GM19468 (cell line): ENCODE measurements at regions not wholly inside any gene's neighbourhood (a gene's known extent, or its start where the extent isn't known, plus 50 kb on each side); places are given as distances from the start of the nearest gene placed in this dataset.

ENCODE experiments used
- ATAC-seq: cut with Tn5 transposase; IDR thresholded peaks from one replicate; pipeline ENCODE4 v1.9.1; 2021; ENCODE audit warnings: mild to moderate bottlenecking, moderate library complexity, moderate number of reproducible peaks; ENCODE audit not compliant: unreplicated experiment; ENCODE audit errors: extremely low read depth

DNA sequence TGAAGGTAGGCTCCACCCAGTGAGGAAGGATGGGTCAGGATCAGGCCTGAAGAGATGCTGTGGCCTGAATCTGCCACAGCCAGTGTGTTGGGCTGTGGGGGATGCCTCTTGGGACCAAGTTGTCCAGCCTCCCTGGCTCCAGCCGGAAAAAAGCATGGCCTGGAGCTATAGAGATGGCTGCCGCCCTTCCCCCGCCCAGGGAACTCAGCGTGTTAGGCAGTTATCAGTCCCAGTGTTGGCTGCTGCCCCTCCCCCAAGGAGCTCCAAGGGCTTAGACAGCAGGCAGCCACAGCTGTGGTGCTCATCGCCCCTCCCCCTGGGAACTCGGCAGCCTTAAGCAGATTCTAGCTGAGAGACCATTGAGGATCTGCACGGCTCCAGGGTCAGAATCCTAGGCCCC lies 158.0 kb downstream of the CAPZA3 start:
- ATAC-seq = no peak

DNA sequence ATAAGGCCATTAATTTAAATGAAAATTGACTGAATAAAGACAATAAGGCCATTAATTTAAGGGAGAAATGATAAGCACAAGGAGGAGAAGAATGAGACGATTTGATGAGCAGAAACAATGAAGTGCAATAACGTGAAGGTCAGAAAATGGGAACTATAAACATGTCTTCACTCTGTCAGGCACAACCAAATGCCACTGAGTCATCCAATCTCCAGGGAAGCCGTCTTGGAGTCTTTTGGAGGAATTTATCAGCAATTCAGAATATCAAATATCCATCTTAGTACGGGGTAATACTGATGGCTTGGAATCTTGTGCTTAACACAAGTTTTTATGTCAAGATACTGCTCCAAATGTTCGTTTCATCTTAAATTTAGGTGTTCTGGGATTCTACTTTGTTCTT lies 159.9 kb downstream of the CAPZA3 start:
- no peak for ATAC-seq

- ATAC-seq = no peak
These were observed 160.6 kb downstream of the CAPZA3 start for GRCh38 chr12:18898470-18898869.

GRCh38 chr12:18899162-18899561 lies 161.2 kb downstream of the CAPZA3 start:
- no peak for ATAC-seq

- no peak for ATAC-seq
These were observed 161.9 kb downstream of the CAPZA3 start for GRCh38 chr12:18899678-18900317.

DNA sequence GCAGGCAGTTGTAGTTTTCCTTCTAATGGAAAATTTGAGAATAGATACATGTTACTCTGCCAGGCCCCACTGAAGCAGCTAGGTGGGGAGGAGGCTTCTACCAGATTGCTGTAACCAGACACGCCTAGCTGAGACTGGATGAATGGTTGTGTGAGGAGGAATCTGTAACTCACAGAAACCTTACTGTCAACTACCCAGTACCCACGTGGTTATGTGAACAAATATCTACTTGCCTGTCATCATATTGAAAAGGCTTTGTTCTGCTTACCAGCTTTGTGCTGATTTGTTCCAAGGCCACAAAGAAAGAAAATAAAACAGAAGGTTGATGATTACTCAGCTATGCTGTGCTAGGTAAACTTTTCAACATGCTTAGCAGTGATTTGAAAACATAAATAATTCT lies 167.2 kb downstream of the CAPZA3 start:
- no peak for ATAC-seq

- no peak for ATAC-seq
These were observed 168.5 kb downstream of the CAPZA3 start for GRCh38 chr12:18906395-18906794.

- ATAC-seq = no peak
These were observed 169.2 kb downstream of the CAPZA3 start for GRCh38 chr12:18907127-18907526.

DNA sequence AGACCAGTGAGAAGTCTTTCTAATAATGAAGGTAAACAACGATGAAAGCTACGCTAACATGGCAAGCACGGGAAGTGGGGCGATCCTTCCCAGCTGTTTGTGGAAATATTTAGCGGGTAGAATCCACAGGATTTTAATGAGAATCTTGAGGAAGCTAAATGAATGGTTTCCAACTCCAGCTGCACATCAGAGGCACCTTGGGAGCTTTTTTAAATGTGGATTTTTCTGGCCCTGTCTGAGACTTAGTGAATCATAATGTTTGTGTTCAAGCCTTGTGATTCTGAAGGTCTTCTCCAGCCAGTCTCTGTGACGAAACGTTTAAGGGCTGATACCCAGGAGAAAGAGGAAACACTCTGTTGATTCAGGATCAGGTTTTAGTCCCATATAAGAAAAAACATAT lies 169.8 kb downstream of the CAPZA3 start:
- ATAC-seq = no peak

GRCh38 chr12:18908191-18908590 lies 170.3 kb downstream of the CAPZA3 start:
- no peak for ATAC-seq

DNA sequence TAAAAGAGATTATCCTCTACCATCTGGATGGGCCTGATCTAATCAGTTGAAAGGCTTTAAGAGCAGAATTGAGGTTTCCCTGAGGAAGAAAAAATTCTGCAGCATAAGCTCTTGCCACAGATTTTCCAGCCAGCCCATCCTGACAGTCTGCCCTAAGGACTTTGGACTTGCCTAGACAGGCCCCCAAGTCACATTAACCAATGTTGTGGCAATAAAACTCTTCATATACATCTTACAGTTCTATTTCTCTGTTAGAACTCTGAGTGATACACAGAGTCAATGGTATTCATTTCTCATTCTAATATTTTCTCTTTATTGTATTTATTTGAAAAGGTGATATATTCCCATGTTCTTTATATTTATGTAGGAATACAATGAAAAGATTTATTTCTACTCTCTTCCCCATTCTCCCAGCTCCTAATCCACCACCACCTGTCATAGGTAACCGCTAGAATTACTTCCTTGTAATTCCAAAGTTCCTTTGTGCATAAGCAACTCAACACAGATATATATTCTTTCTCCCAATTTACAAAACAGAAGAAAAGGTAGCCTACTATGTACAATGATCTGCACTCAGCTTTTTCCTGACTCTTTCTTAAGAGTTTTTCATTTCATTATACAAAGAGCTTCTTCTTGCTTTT lies 182.1 kb downstream of the CAPZA3 start:
- ATAC-seq = no peak

DNA sequence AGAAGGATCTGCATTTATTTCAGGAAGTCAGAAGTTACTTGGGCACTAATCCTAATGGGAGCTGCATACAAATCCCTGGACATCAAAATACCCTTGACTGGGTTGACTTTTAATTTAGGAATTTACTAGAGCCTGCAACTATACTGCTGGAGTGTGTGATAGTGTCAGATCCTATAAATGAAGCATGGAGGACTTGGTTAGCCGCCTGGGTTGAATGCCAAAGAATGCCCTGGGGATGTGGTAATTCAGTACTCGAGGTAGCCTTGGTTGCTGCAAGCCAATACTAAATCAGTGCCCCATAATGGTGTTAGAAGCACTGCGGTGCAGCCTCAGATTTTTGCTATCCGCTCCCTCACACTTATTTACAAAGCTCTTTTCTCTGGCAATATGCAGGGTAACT lies 184.9 kb downstream of the CAPZA3 start:
- no peak for ATAC-seq

DNA sequence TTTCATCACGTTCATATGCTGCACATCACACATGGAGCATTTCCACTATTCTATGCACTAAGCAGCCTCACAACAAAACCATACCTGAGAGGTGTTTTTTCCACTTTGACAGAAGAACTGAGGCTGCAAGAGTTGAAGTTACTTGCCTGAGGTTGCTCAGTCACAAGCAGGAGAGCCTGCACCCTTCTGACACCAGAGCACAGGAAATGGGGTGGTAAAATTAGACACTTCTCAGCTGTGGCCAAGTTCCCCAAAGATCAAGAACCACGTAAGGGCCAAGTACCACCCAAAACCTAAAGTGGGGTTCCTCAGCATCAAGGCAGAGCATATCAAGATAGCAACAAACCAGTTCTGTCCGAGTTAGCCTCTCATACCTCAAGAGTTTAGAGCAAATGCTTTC lies 185.8 kb downstream of the CAPZA3 start:
- no peak for ATAC-seq

DNA sequence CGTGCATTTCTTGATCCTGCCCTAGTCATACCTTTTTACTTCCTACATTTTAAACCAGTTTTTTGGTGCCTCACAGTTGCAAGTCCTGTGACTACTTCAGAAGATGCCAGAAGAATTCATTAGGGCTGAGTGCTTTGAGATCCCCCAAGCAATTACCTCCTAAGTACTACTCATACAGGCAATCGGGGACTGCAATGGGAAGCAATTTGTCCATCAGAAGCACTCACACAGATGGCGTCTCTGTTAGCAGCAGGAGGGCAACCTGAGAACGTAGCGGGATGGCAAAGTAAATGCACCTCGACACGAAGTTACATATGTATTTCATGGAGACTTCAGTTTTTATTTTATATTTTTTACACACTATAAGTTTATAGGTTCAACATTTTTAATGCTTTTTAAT lies 188.3 kb downstream of the CAPZA3 start:
- no peak for ATAC-seq

DNA sequence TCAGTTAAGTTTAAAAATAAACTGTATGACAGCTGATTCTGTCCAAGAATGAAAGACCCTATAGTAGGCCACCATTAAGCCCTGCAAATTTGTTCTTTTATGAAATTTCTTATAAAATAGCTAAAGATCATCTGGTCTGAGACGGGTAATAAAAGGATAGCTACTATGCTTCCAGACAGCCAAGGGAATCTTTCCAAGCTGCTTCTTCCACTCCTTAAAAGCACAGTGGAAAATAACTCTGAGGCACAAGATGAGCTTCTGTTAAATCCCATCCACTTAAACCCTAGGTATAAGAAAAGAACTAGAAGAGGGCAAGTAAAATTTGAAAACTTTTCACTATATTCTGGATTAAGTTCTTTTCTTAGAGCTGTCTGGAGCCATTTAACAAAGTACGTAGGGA lies 194.3 kb downstream of the CAPZA3 start:
- no peak for ATAC-seq

- no peak for ATAC-seq
These were observed 194.8 kb downstream of the CAPZA3 start for GRCh38 chr12:18932715-18933114.

- ATAC-seq = no peak
These were observed 194.1 kb upstream of the PLEKHA5 start for GRCh38 chr12:18935371-18935965.

GRCh38 chr12:18939051-18939450 lies 190.5 kb upstream of the PLEKHA5 start:
- no peak for ATAC-seq

GRCh38 chr12:18942669-18943068 lies 186.9 kb upstream of the PLEKHA5 start:
- ATAC-seq = no peak

DNA sequence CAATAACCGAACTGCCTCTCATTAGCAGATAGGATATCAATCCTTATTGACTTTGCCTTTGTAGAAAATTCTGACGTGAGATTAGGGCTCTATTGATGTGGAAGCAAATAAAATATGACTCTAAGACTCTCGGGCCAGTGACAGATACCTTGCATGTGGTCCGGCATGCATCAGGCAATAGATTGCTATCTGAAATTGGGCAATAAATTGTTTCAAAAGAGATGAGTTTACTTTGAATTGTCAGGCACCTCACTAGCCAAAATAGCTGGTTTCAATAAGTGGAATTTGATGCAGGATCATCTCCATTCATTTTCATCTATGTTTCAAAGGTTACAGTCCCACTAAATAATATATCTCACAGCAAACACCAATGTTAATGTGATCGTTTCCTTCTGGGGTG lies 186.3 kb upstream of the PLEKHA5 start:
- no peak for ATAC-seq

- no peak for ATAC-seq
These were observed 183.4 kb upstream of the PLEKHA5 start for GRCh38 chr12:18946106-18946505.

- no peak for ATAC-seq
These were observed 178.3 kb upstream of the PLEKHA5 start for GRCh38 chr12:18951218-18951617.
